ENCODE measurements at regions not wholly inside any gene's neighbourhood (a gene's known extent, or its start where the extent isn't known, plus 50 kb on each side); places are given as distances from the start of the nearest gene placed in this dataset.

GRCh38 chr9:69963803-69964202, 79.8 kb upstream of the MAMDC2 start:
- TF ChIP-seq, protein P1, sequence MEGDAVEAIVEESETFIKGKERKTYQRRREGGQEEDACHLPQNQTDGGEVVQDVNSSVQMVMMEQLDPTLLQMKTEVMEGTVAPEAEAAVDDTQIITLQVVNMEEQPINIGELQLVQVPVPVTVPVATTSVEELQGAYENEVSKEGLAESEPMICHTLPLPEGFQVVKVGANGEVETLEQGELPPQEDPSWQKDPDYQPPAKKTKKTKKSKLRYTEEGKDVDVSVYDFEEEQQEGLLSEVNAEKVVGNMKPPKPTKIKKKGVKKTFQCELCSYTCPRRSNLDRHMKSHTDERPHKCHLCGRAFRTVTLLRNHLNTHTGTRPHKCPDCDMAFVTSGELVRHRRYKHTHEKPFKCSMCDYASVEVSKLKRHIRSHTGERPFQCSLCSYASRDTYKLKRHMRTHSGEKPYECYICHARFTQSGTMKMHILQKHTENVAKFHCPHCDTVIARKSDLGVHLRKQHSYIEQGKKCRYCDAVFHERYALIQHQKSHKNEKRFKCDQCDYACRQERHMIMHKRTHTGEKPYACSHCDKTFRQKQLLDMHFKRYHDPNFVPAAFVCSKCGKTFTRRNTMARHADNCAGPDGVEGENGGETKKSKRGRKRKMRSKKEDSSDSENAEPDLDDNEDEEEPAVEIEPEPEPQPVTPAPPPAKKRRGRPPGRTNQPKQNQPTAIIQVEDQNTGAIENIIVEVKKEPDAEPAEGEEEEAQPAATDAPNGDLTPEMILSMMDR (IDR thresholded peaks at IDR 0.05) = no peak
- TF ChIP-seq POLR2A (IDR thresholded peaks at IDR 0.05) = no peak
